ENCODE measurements at regions not wholly inside any gene's neighbourhood (a gene's known extent, or its start where the extent isn't known, plus 50 kb on each side); places are given as distances from the start of the nearest gene placed in this dataset.

- no peak overlapping the region for H3K4me3 ChIP-seq (replicated peaks in 1 of 2; ENCODE audit: low read depth in 1 of 2, low read length in 2 of 2)
- TF ChIP-seq CBX3 (IDR thresholded peaks at IDR 0.05; ENCODE audit: low read depth): no peak
- TF ChIP-seq, protein P1, sequence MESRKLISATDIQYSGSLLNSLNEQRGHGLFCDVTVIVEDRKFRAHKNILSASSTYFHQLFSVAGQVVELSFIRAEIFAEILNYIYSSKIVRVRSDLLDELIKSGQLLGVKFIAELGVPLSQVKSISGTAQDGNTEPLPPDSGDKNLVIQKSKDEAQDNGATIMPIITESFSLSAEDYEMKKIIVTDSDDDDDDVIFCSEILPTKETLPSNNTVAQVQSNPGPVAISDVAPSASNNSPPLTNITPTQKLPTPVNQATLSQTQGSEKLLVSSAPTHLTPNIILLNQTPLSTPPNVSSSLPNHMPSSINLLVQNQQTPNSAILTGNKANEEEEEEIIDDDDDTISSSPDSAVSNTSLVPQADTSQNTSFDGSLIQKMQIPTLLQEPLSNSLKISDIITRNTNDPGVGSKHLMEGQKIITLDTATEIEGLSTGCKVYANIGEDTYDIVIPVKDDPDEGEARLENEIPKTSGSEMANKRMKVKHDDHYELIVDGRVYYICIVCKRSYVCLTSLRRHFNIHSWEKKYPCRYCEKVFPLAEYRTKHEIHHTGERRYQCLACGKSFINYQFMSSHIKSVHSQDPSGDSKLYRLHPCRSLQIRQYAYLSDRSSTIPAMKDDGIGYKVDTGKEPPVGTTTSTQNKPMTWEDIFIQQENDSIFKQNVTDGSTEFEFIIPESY (IDR thresholded peaks at IDR 0.05; ENCODE audit: extremely low read depth, insufficient replicate concordance, low read length): no peak
- no peak for TF ChIP-seq CEBPB (IDR thresholded peaks at IDR 0.05; ENCODE audit: low read depth)
- TF ChIP-seq POLR2A (IDR thresholded peaks at IDR 0.05; ENCODE audit: borderline replicate concordance, extremely low read depth, insufficient read depth, insufficient read length): no peak
- no peak for TF ChIP-seq ZNF274 (IDR thresholded peaks at IDR 0.05; ENCODE audit: low read depth, low read length)
- TF ChIP-seq POLR2AphosphoS5 (IDR thresholded peaks at IDR 0.05; ENCODE audit: low read depth, low read length): no peak
- no peak for TF ChIP-seq CTCF (IDR thresholded peaks at IDR 0.05 in 2 of 3, conservative IDR thresholded peaks at IDR 0.05 in 1 of 3; ENCODE audit: borderline replicate concordance in 1 of 3, insufficient read depth in 1 of 3, low read depth in 2 of 3, low read length in 2 of 3)
- no peak for TF ChIP-seq SRF (IDR thresholded peaks at IDR 0.05; ENCODE audit: low read depth)
- TF ChIP-seq, protein P2, sequence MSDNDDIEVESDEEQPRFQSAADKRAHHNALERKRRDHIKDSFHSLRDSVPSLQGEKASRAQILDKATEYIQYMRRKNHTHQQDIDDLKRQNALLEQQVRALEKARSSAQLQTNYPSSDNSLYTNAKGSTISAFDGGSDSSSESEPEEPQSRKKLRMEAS (IDR thresholded peaks at IDR 0.05): no peak
- no peak for TF ChIP-seq YY1 (IDR thresholded peaks at IDR 0.05; ENCODE audit: extremely low read depth, insufficient replicate concordance, low read depth, low read length)
- no peak for TF ChIP-seq EZH2 (IDR thresholded peaks at IDR 0.05)
- no peak for TF ChIP-seq SP1 (IDR thresholded peaks at IDR 0.05; ENCODE audit: low read depth)
- TF ChIP-seq ZFX (IDR thresholded peaks at IDR 0.05): no peak
- no peak for TF ChIP-seq ATF3 (IDR thresholded peaks at IDR 0.05)
- TF ChIP-seq SIN3A (IDR thresholded peaks at IDR 0.05; ENCODE audit: low read depth): no peak
- 0 out of 4 replicates have a peak, but pooled peaks cover 0 to 3% of the 10 kb centered on the region in 2 experiments for H3K4me1 ChIP-seq (ENCODE audit: control insufficient read depth in 1 of 2, insufficient read depth in 2 of 2, low read length in 2 of 2)
- intact Hi-C loops (cut with micrococcal nuclease): no loop called here
- H3K36me3 ChIP-seq (ENCODE audit: control insufficient read depth in 1 of 2, insufficient read depth in 2 of 2, low read length in 2 of 2): no peaks in the 10 kb centered on the region
- BruUV-seq (replicated peaks): no TSS peak
- no peaks in the 10 kb centered on the region for H3K9me3 ChIP-seq (ENCODE audit: control insufficient read depth in 1 of 2, insufficient read depth in 1 of 2, low read depth in 1 of 2, low read length in 2 of 2)
- H3K9ac ChIP-seq (ENCODE audit: low read length): no peak overlapping the region
- peaks cover 23% of the 10 kb centered on the region for H3K27me3 ChIP-seq (ENCODE audit: insufficient read depth, low read length)
- no peak overlapping the region for H3K27ac ChIP-seq (ENCODE audit: low read depth, low read length)
- H3K4me2 ChIP-seq (ENCODE audit: low read length): no peak overlapping the region
- H3K79me2 ChIP-seq (ENCODE audit: insufficient read depth, low read length): no peaks in the 10 kb centered on the region
- no peaks in the 10 kb centered on the region for H4K20me1 ChIP-seq (ENCODE audit: insufficient read depth)
- no peak overlapping the region for H2AFZ ChIP-seq (ENCODE audit: low read depth, low read length, poor library complexity, severe bottlenecking)
- H3K9me2 ChIP-seq (ENCODE audit: insufficient read depth): no peaks in the 10 kb centered on the region
- ATAC-seq (no peak), DNase-seq (ENCODE audit: low read depth, low spot score) (no peak)
- ChIA-PET CTCF (no interaction called here), RAD21 (ENCODE audit: low non-redundant PET in 1 of 2, low total read pairs in 2 of 2, uncharacterized antibody in 2 of 2, unreplicated experiment in 2 of 2) (no interaction called here), POLR2A (no interaction called here)
These were observed 52.8 kb upstream of the SLC35C1 start for GRCh38 chr11:45752106-45752505.
